GM21360 (cell line): ENCODE measurements at regions not wholly inside any gene's neighbourhood (a gene's known extent, or its start where the extent isn't known, plus 50 kb on each side); places are given as distances from the start of the nearest gene placed in this dataset.
A peak's percentile ranks its signal among the peaks of the same experiment; 100 is the strongest.
"Not testable (repeated sequence)": the region's sequence is repeated elsewhere in the genome, so short reads cannot be mapped to it uniquely, and the experiment has no call there.

Source experiments
- ATAC-seq: cut with Tn5 transposase; IDR thresholded peaks from one replicate; pipeline ENCODE4 v1.9.1; 2021; ENCODE audit warnings: mild to moderate bottlenecking, moderate library complexity; ENCODE audit not compliant: unreplicated experiment

- ATAC-seq = no peak
These were observed 201.3 kb downstream of the GIPC2 start for GRCh38 chr1:78247079-78247478.

DNA sequence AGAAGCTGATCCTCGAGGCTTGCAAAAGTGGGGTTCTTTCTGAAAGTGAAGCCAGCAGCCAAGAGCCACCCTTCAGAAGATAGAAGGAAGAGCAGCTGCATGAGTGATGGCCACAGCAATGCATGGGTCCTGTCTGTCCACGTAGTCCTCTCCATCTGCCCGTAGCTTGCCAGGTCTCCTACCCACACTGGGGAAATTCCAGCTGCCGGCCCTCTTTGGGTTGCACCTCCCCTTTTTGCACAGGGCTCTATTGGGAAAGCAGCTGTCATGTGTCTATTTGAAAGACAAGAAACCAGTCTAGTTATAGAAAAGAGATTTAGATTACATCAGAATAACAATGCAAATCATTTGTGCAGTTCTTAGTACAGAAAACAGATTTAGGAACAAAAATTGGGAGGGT is 204.4 kb downstream of the GIPC2 start:
- no peak for ATAC-seq

DNA sequence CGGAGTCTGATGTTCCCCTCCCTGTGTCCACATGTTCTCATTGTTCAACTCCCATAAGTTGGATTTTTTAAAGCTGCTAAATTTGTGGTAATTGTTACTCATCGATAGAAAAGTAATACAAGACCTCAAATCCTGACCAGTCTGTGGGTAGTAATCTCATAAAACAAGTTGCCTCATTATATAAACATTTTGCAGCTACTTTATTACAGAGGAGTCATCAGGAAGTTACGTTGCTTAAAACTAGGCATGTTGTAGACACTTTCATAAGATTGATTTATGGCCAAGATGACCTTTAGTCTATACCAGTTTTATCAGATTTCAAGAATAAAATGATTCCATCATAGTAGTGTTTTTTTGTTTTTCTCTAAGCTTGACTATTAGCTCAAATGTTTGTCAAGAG is 208.8 kb downstream of the GIPC2 start:
- no peak for ATAC-seq

DNA sequence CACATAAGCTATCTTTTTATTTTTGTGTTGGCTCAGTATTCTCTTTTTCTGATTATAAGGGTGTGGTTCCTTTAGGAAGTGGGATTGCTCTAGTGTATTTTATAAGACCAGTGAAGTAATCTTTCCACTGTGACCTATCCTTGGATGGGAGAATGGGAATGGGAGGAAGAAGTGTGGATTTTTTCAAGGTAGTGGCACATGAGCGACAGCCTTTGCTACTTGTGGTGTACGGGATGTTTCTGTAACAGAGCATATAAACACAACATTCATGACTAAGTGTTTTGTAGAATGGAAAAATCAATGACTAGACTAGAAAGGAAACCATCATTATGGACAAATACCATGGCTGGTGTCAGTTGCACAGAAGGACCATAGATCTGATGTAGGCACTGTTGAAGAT is 209.6 kb downstream of the GIPC2 start:
- ATAC-seq = no peak

- no peak for ATAC-seq
These were observed 210.1 kb downstream of the GIPC2 start for GRCh38 chr1:78255846-78256245.

- no peak for ATAC-seq
These were observed 217.7 kb downstream of the GIPC2 start for GRCh38 chr1:78263459-78263858.

DNA sequence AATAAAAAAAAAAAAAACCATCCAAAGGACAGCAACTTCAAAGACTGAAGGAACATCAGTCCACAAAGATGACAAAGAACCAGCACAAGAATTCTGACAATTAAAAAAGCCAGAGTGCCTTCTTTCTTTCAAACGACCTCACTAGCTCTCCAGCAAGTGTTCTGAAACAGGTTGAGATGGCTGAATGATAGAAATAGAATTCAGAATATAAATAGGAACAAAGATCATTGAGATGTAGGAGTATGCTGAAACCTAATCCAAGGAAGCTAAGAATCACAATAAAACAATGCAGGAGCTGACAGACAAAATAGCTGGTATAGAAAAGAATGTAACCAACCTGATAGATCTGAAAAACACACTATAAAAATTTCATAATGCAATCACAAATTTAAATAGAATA is 218.2 kb downstream of the GIPC2 start:
- no peak for ATAC-seq

DNA sequence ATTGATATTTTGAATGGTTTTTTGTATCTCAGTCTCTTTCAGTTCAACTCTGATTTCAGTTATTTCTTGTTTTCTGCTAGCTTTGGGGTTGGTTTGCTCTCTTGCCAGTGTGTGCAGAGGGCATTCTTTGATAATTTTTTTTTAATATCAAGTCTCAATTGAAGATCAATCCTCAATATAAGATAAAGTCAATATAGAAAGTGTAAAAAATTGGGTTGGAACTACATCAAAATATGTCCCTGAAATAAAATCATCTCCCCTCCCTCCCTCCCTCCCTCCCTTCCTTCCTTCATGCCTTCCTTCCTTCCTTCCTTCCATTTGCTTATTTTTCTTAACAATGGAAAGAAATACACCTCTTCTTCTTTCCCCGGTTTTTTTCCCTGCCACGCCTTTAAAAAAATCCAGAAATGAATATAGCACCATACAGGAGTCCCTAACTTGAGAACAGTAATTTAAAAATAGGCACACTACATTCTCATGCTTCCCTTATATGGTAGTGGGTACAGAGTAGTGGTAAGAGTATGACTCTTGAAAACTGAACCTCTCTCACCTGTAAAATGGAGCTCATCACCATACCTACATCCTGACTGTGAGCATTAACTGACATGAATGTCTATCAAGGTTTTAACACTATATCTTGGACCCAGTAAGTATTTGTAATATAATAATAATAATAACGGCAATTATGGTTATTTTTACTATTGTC is 221.9 kb downstream of the GIPC2 start:
- no peak for ATAC-seq

GRCh38 chr1:78269591-78269990 is 221.2 kb upstream of the PTGFR start:
- no peak for ATAC-seq

DNA sequence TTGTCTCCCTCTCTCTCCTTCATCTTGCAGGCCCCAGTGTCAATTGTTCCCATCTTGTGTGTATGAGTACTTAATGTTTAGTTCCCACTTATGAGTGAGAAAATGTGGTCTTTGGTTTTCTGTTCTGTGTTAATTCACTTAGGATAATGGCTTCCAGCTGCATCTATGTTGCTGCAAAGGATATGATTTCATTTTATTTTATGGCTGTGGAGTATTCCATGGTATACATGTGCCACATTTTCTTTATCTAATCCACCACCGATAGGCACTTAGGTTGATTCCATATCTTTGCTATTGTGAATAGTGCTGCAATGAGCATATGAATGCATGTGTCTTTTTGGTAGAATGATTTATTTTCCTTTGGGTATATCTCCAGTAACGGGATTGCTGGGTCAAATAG is 219.4 kb upstream of the PTGFR start:
- not testable (repeated sequence) for ATAC-seq

DNA sequence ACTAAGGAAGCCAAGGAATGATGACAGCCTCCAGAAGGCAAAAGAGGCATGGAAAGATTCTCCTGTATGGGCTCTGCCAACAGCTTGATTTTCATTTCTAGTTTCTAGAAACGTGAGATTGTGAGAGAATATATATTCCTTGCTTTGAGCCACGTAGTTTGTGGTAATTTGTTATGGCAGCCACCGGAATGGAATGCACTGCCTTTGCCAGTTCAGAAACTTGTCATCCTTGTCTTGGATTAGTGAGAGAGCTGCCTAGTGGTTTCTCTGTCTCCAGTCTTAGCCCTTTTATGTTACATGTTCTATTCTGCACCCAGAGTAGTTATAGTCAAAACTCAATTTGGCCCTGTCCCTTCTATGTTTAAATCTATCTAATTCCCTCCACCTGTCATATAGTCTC is 216.0 kb upstream of the PTGFR start:
- no peak for ATAC-seq

- no peak for ATAC-seq
These were observed 215.3 kb upstream of the PTGFR start for GRCh38 chr1:78275456-78275855.

DNA sequence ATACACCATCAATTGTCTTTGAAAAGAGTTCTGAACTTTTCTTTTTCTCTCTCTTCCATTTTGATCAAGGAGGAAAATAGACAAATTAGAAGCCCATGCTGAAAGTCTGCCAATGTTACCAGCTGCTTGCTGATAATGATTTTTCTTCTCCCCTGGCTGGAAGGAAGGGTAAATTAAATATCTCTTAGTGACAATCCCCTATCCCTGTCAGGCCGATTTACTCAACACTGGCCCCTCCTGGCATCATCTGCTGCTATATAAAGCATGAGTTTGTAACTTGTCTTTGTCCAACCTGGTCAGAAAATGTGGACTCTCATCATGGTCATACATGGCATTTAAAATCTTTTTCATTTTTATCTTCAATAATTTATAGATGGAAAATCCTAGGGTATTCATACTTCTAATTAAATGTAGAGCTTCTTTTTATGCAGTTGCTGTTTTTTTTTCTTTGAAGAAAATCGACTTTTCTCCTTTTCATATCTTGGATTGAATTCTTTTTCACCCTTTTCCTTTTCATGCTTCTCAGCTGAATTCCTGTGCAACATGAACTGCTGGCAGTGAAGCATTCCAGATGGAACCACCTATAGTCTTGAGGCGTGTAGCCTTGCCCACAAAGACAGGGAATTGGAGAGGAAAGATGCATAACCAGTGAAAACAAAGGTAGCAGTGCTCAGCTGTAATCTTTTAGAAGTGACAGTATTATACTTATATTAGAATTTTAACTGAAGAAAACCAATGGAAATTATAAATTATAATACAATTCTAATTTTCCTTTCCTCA is 214.7 kb upstream of the PTGFR start:
- ATAC-seq = no peak

DNA sequence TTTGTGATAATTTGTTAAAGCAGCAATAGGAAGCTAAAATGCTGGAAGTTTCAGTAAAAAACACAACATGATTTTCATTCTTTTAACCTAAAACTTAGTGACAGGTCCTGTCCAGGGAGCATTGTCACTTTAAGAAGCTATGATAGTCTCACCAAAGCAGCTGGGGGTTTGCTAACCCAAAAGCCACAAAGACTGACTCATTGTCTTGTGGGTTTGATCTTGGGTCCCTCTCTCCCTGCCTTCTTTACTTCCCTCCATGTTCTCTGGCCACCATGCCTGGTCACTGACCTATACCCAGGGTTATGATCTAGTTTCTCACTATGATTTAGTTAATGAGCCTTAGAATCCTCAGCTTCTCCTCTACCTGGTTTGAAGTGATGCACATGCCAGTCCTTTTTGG is 213.5 kb upstream of the PTGFR start:
- ATAC-seq = no peak

GRCh38 chr1:78279051-78279450 is 211.7 kb upstream of the PTGFR start:
- no peak for ATAC-seq

DNA sequence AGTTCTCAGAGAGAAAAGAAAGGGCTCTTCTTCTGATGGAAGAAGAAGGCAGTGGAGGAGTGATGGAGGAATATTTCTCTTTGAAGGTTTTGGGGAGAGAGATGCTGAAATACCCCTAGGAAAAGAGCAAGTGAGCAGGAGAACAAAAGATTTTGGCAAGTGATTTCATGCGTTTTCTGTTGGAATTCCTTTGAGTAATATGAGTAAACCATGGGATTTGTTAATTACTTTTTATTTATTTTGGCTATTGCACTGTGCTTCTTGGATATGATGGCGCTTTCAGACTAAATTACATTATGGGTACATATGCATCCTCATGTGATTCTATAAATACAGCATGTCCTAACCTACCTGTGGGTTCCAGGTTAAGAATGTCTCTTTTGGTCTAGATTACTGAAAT is 210.1 kb upstream of the PTGFR start:
- no peak for ATAC-seq

GRCh38 chr1:78281580-78281979 is 209.2 kb upstream of the PTGFR start:
- peak; percentile 47 for ATAC-seq

DNA sequence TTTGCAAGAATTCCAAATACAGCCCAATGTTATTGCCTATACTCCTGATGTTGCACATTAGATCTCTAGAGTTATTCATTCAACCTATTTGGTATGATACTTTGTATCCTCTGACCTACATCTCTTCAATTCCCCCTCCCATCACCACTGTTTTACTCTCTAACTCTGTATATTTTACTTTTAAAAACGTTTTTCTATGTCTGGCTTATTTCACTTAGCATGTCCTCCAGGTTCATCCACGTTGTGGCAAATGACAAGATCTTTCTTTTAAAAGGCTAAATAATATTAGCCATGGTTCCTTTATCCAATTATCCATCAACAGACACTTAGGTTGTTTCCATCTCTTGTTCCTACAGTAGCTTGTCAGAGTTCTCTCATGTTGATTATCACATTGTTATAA is 207.1 kb upstream of the PTGFR start:
- ATAC-seq = no peak

DNA sequence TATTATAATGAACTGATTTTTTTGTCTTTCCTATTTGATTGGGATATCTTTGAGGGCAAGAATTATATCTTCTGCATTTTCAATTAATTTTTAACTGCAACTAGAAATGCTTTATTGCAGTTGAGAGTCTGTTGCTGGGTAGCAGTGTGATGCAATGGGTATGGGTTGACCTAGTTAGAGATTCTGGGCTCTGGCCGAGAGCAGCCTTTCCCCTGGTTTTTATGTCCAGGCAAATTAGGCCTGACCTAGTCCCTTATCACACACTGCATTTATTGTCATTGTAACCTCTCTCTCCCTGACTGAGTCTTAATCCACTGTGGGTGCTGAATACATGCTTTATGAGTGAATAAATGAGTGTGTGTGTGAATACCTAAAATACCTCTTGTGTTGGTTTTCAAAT is 206.4 kb upstream of the PTGFR start:
- ATAC-seq = no peak

- no peak for ATAC-seq
These were observed 204.1 kb upstream of the PTGFR start for GRCh38 chr1:78286686-78287085.

DNA sequence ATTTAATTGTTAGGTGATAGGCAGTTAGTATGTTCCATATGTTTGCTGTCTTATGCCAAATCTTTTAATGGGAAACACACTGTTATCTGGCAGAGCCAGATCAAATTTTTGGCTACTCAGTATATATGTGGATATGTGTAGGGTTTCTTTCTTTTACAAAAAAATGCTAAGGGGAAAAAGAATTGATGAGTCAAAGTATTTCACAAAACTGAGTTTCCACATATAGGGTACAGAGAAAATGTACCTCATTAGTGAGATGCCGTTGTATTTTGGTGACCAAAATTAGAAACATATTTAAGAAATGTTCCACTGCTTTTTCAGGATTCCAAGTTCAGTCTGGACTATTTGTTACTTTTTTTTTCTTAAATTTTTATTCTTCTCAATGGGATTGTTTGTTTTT is 201.2 kb upstream of the PTGFR start:
- no peak for ATAC-seq

GRCh38 chr1:78291418-78291817 is 199.4 kb upstream of the PTGFR start:
- no peak for ATAC-seq

DNA sequence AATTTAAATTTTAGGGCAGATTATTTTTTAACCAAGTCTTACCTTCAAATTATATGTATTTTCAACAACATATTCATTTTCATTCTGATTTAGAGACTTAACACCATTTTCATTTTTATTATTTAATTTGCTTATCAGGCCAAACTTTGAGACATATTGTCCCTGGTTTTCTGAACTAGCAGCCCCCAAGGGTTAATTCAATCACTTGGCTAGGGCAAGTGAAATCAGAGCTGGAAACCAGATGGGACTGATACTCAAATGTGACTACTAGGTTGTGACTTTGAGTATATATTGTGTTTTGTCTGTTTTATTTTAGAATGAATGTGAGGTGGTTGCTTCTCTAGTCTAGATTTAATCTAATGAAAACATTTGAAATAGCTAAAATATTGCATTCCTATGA is 198.9 kb upstream of the PTGFR start:
- no peak for ATAC-seq
